Right forelimb (tissue), 1 donor: ENCODE measurements at regions not wholly inside any gene's neighbourhood (a gene's known extent, or its start where the extent isn't known, plus 50 kb on each side); places are given as distances from the start of the nearest gene placed in this dataset.
"Not testable (repeated sequence)": the region's sequence is repeated elsewhere in the genome, so short reads cannot be mapped to it uniquely, and the experiment has no call there.

Experiments
- DNase-seq: peaks from one replicate; pipeline ENCODE4 v3.0.0-alpha.2; 2018

DNA sequence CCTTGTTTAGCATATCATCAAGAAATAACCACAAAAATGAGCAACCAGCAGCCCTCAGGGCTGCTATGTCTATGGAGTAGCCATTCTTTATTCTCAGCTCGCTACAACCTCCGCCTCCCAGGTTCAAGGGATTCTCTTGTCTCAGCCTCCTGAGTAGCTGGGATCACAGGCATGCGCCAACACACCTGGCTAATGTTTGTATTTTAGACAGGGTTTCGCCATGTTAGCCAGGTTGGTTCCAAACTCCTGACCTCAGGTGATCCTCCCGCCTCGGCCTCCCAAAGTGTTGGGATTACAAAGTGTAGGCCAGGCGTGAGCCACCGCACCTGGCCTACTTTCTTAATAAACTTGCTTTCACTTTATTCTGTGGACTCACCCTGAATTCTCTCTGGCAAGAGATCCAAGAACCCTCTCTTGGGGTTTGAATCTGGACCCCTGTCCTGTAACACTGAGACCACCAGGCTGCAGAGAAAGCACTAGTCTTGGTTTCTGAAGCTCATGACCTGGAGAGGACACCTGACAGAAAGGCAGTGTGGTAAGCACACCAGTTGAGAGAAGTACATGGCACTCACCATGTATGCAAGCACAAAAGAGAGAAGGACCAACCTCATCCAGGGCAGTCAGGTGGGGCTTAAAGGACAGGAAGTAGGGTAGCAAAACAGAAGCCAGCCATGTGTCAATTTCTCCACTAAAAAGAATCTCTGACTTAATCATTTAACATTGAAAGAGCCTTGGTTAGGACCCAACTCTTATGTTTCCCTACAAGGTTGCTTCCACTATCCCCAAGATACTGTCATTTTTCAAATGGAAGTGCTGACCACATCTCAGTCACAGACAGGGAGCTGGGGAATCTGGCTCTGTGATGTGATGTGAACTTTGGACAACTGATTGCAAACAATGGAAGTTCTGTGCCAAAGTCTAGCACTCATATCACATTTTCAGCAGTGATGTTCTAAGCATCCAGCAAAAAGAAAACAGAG, 97.4 kb upstream of the DST start:
- no peak for DNase-seq

DNA sequence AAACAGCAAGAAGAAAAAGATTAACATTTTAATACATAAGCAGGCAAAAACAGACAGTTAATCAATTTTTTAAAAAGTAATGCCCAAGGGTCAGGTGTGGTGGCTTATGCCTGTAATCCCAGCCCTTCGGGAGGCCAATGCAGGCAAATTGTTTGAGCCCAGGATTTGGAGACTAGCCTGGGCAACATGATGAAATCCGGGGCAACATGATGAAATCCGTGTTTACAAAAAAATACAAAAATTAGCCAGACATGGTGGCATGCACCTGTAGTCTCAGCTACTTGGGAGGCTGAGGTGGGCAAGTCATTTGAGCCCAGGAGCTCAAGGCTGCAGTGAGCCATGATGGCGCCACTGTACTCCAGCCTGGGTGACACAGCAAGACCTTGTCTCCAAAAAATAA, 94.1 kb upstream of the DST start:
- no peak for DNase-seq

DNA sequence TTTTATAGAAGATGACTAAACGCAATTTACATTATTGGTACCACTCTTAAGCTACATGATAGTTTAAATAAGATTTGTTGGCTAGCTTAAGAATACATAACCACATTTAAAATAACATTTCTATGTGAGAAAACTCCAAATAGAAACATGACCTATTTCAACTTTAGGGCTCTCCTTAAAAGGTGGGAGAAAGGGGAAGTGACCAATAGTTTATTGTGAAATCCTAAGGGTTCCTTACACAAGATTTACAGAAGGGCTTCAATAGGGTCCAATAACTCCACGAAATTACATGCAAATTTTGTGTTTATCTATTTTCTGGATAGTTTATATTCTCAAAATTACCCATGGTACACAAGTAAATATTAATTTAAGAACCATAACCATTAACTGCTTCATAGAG, 91.6 kb upstream of the DST start:
- no peak for DNase-seq

DNA sequence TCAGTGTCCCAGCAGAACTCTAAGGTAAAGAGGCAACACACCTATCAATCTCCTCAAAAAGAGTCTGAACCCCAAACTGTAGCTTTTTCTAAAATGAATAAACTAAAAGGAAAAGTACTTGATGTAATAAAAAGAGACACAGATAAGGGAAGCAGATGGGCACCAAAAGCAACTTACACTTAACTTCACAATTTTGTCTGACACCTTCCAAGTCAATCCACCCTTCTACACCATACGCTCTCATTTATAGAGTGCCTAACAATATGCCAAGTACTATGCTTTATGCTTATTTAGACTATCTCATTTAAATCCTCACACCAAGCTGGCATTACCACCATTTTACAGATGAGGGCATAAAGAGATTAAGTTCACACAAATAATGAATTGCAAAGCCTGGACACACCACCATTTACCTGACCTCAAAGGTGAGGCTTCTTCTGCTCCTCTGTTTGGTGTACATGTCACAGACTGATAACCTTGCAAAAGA, 90.6 kb upstream of the DST start:
- DNase-seq, result no peak

DNA sequence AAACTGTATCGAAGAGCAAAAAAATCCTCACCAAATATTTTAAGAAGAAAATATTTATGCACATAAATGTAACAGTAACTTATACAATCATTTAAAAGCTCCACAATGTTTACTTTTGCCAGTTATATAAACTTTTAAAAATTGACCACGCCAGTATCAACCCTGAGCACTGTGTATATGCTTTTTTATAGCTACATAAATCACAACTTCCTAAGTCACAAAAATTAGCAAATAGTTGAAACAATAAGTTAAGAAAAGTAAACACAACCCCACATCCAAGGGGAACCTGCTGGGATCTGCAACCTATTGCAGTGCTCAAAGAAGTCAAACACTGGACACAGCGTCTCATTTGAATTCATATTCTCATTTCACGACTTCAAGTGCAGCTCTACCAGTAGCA, 89.8 kb upstream of the DST start:
- DNase-seq, result no peak

DNA sequence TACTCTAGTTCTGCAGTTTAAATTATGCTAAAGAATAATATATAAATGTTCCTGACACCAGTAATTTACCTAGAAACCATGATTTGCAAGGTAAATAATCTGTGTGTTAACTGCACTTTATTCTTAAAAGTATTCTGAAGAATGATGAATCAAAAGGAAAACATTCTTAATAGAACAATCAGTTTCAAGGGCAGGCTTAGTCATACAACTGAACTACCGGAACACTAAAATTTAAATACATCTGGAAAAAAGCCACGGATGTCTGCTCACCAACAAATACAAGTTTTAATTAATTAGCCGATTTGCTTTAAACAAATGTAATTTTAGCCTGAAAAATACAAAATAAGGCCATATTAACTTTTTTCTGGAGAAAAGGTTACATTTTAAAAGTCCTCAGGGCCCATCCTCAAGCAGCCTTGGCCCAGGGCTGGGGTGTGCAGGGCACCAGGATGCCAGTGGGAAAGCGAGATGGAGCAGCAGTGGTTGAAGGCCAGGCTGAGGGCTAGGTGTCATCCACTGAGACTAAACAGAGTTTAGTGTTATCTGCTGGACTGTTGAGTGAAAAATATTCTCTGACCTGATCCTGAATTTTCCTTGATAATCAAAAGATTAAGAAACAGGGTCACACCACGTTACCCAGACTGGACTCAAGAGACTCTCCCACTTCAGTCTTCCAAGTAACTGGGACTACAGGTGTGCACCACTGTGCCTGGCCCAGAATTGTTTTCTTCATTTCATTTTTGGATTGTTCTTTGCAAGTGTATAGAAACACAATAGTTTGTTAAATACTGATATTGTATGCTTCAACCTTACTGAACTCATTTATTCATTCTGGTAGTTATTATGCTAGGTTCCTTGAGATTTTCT, 88.2 kb upstream of the DST start:
- DNase-seq, result no peak

DNA sequence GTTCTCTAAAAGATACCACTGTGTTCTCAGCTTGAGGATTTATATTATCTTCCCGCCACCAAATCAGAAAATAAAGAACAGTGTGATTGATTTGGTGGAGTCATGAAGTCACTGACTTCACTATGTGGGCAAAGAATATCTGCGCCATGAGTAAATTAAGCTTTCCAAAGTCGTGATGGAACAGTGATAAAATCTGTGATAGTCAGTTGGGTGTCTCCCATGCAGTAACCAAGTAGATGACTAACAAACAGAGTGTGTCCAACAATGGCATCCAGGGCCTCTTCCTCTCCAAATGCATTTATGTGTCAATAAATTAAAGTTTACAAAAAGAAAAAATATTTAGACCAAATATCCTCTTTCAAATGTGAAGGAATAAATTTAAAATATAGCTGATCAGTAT, 87.0 kb upstream of the DST start:
- DNase-seq, result no peak

DNA sequence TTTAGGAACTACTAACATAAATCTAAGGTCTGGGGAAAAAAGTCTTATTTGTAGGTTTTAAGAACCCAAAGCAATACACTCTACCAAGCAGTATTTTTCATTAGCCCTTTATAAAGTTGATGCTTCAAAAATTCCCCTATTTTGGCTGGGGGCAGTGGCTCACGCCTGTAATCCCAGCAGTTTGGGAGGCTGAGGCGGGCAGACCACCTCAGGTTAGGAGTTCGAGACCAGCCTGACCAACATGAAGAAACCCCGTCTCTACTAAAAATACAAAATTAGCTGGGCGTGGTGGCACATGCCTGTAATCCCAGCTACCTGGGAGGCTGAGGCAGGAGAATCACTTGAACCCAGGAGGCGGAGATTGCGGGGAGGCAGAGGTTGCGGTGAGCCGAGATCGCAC, 86.5 kb upstream of the DST start:
- DNase-seq, result not testable (repeated sequence)

DNA sequence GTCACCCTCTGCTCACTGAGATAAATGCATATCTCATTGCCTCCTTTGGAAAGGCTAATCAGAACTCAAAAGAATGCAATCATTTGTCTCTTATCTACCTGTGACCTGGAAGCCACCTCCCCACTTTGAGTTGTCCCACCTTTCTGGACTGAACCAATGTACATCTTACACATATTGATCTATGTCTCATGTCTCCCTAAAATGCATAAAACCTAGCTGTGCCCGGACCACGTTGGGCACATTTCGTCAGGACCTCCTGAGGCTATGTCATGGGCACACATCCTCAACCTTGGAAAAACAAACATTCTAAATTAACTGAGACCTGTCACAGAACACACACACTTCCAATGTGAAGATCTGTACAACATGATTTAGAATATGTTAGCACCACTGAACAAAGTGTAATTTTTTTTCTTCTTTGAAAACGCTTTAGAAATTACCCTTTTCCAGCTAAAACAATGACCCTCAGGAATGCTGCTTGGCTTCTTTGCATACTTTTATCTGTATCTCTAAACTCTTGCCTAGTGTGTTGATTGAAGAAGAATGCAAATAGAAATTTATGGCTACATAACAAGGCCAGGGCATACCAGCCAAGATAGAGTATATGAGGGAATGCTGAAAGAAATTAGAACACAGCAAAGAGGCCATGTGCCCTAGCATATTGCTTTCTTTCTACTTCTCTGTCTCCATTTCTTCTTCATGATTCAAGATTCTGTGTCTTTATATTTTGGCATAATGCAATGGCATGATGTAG, 84.6 kb upstream of the DST start:
- no peak for DNase-seq

DNA sequence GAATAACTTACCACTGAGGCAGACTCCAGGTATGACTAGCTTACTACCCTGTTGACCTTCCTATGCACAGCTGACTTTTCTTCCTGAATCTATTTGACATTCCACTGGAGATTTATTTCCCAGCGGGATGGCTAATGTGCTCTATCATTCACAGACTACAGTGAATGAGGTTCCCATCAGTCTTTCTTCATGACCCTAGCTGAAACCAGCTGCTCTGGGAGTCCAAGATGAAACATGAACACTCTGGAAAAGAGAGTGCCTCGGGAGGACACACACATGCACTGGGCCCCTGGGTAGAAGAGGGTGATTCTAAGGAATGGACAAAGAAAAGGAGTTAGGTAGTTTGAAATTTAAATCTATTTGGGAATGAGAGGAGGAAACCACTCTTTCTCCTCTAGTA, 82.6 kb upstream of the DST start:
- DNase-seq, result no peak

DNA sequence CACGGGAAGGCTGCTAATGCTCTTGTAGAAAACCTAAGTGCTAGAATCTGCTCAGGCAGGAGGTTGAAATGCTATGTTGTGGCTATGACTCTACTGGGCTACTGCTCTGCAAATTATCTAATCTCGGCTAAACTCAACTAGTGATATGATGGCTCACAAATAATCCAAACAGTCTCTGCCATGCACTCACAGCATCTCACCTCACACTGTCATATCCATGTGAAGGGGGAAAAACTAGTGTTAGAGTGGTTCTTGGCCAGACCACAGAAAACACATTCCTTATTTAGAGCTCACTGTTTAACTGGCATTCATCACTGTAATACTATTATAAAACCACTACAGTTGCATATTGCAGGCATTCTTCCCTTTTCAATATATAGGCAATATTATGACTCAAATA, 81.8 kb upstream of the DST start:
- DNase-seq, result no peak

DNA sequence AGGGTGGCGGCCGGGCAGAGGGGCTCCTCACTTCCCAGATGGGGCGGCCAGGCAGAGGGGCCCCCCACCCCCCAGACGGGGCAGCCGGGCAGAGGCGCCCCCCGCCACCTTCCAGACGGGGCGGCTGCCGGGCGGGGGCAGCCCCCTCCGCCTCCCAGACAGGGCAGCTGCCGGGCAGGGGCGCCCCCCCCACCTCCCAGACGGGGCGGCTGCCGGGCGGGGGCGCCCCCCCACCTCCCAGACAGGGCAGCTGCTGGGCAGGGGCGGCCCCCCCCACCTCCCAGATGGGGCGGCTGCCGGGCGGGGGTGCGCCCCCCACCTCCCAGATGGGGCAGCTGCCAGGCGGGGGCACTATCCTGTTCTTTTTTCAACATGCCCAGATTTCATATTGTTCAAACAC, 78.2 kb upstream of the DST start:
- no peak for DNase-seq

DNA sequence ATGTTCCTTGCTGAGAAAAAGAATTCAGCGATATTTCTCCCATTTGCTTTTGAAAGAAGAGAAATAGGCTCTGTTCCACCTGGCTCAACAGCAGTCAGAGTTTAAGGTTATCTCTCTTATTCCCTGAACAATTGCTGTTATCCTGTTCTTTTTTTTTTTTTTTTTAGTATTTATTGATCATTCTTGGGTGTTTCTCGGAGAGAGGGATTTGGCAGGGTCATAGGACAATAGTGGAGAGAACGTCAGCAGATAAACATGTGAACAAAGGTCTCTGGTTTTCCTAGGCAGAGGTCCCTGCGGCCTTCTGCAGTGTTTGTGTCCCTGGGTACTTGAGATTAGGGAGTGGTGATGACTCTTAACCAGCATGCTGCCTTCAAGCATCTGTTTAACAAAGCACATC, 77.5 kb upstream of the DST start:
- not testable (repeated sequence) for DNase-seq

DNA sequence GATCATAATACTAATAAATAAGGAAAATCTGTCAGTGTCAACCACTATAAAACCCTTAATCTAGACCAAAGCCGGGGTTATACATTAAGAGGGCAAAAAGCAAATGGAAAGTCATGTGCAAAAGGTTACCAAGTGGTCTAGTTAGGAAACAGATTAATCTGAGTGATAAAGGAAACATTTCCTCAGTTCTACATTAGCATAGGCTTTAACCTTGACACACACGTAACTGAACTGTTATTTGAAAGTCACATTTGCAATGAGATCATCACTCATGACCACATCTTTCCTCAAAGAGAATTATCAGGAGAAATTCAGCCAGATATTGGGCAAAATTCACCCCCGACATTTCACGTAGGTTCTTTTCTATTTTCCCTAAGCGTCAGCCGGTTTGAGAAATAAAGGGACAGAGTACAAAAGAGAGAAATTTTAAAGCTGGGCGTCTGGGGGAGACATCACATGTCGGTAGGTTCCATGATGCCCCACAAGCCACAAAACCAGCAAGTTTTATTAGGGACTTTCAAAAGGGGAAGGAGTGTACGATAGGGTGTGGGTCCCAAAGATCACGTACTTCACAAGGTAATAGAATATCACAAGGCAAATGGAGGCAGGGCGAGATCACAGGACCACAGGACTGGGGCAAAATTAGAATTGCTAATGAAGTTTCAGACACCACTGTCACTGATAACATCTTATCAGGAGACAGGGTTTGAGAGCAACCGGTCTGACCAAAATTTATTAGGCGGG, 76.8 kb upstream of the DST start:
- not testable (repeated sequence) for DNase-seq

DNA sequence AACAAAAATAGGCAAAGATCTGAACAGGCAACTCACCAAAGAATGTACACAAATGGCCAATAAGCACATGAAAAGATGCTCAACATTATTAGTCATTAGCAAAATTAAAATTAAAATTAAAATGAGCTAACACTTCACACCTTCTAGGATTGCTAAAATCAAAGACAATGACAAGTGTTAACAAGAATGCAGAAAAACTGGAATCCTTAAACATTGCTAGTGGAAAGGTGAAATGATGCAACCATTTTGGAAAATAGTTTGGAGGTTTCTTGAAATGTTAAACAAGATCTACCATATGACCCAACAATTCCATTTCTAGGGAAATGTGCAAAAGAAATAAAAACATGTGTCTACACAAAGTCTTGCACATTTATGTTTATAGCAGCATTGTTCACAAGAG, 75.5 kb upstream of the DST start:
- DNase-seq, result no peak

DNA sequence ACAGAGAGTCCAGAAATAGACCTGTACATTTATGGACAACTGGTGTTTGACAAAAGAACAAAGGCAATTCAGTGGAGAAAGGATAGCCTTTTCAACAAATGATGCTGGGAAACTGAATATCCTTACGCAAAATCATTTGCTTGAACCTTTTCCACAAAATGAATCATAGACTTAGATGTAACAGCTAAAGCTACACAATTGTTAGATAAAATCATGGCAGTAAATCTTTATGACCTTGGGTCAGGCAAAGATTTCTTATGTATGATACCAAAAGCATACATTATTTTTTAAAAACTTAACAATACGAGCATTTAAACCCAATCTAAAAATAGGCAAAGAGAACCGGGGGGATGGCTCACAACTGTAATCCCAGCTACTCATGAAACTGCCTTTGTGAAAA, 73.5 kb upstream of the DST start:
- no peak for DNase-seq

DNA sequence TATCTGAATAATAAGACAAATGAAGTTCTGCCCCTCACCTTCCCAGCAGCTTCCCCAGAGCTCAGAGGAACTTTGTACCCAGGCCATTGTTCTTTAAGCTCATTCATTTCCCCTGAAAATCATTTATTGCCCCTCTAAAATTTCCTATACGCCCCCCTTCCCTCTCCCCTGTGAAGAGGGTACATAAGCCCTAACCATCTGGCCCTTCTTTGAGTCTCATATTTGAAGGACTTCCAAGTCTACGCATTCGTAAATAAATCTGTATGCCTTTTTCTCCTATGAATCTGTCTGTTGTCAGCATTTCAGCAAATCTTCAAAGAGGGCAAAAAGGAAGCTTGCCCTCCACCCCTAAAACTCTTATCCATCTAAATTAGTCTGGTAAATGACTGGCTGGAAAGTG, 73.1 kb upstream of the DST start:
- DNase-seq, result no peak

DNA sequence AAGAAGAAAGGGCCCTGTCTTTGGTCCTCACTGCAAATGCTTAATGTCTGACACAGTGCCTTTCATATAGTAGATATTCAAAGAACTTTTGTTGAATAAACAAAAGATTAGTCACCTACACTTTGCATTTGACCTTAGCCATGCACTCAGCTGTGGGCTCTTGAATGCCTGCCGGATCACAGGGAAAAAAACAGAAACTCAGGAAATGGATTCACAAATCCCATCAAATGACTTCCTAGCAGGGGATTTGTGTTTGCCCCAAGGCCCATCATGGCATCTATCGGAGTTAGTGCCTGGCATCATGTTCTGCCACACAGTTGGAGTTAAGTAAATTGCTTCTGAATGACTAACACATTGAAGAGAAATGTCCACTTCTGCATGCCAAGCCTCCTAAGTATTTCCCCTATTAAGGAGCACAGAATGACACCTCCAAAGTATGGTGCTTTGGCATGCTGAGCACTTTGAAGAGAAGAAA, 72.3 kb upstream of the DST start:
- no peak for DNase-seq

DNA sequence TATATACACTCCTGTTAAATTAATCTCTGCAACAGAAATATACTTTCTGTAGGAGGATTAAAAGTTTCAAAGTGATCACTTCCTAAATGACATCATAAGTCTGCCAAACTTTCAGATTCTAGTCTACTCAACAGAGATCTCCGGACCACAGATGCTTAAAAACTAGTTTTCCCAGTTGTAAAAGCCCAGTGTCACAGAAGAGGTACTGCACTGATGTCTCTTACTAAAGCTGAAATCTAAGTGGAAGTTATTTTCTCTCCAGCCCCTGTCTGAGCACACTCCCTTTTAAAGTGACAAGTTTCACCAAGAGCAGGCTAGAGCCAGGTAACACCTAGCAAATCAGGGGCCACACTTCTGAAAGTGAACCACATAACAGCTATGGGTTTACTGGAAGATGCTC, 71.6 kb upstream of the DST start:
- DNase-seq, result no peak

DNA sequence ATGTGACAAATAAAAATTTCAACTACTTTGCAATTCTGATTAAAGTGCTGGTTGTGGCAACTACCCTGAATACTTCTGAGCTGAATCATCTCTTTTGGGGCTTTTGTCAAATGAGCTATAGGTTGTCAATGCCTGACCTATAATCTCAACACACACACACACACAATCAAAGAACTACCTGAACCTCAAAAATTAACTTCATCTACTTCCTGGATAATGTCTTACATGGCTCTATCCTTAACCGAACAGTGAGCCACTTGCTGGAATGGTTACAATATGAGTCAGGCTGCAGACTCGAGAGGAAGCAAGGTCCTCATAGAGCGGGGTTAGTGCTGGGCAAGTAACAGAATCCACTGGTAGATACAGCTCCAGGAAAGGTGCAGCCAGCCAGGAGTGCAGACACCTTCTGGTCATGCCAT, 70.6 kb upstream of the DST start:
- no peak for DNase-seq

DNA sequence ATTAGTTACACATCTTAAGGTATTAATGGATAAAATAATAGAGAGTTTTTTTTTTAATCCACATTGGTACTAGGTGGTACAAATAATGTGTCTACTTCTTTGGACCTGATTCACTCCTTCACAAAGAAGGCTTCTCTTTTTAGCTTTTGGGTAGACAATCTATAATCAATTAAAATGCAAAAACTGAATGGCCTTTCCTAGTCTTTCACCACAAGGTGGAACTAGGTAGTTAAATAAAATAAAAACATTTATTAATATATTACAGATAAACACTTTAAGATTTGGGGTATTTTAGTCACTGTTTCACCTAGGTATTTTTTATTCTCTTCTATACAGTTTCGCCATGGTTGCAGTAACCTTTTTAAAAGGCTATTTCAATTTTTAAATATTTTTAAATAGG, 68.3 kb upstream of the DST start:
- DNase-seq, result no peak

DNA sequence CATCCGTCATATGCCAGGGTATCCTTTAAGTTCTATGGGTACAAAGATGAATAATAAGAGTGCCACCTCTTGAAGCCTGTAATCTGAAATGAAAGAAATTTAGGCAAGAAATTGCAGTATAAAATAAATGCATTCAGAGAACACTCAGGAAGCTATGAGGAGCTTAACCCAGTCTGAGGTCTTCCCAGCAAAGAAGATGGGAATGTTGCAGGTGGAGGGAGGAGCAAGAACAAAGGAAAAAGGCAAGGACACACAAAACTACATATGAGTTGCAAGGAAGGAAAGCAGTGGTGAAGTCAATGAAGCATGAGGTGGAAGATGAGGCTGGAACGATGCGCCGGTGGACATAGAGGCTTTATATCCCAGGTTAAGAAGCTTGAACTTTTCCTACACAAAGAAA, 67.0 kb upstream of the DST start:
- no peak for DNase-seq
